Endothelial cell of hepatic sinusoid (primary cell): ENCODE measurements at regions not wholly inside any gene's neighbourhood (a gene's known extent, or its start where the extent isn't known, plus 50 kb on each side); places are given as distances from the start of the nearest gene placed in this dataset.

ENCODE experiments used
- in situ Hi-C: cut with HindIII; loops from 2 replicates; pipeline ENCODE4 v1.10.0; 2017; ENCODE audit warnings: low sequenced_read_pairs

- in situ Hi-C loops = no loop called here
Observed at GRCh38 chr10:78543031-78543748, 509.5 kb downstream of the RPS24 start.

GRCh38 chr10:78543749-78544362 lies 510.2 kb downstream of the RPS24 start:
- in situ Hi-C loops = no loop called here

- in situ Hi-C loops = no loop called here
Observed at GRCh38 chr10:78544423-78545090, 510.9 kb downstream of the RPS24 start.

DNA sequence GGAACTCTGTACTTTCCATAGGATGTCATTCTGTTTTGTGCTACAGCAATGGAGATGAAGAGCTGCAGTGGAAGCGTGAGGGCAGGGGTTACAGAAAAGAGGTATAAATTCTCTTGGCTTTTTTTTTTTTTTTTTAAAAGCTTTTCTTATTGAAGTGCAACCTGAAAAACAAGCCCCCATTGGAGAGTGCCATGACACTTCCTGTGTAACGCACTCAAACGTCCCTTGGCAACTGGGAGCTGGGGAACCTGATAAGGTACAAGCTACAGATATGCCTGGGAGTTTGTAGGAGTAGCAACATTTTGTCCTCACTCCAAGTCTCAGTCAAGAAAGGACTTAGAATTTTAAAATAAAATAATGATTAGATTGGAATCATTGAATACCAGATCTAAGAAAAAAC lies 512.1 kb downstream of the RPS24 start:
- in situ Hi-C loops = no loop called here

GRCh38 chr10:78547397-78547796 lies 513.7 kb downstream of the RPS24 start:
- in situ Hi-C loops = no loop called here

- in situ Hi-C loops = no loop called here
Observed at GRCh38 chr10:78547905-78548304, 514.2 kb downstream of the RPS24 start.

- in situ Hi-C loops = no loop called here
Observed at GRCh38 chr10:78548369-78548768, 514.7 kb downstream of the RPS24 start.

- in situ Hi-C loops = no loop called here
Observed at GRCh38 chr10:78549140-78549935, 515.7 kb downstream of the RPS24 start.

- in situ Hi-C loops = no loop called here
Observed at GRCh38 chr10:78550090-78550489, 516.4 kb downstream of the RPS24 start.

DNA sequence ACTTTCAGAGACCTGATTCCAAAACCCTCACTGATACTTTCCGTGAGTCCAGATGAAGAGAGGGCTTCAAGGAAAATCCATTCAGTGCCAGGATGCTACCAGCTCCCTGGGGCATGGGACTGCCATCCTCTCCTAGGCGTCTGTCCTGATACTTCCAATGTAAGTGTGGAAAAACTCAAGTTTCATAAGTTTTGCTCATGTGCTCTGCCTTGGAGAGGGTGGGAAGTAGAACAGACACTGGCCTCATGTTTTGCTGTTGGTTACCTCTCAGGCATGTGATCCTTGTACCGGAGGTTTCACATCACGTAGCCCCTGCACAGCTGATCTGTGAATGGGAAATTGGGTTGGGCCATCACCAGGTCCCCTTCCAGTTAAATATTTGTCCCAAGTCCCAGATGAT lies 517.1 kb downstream of the RPS24 start:
- in situ Hi-C loops = no loop called here

GRCh38 chr10:78551184-78552005 lies 517.4 kb upstream of the ZMIZ1 start:
- in situ Hi-C loops = no loop called here

- in situ Hi-C loops = no loop called here
Observed at GRCh38 chr10:78552261-78552811, 516.4 kb upstream of the ZMIZ1 start.

- in situ Hi-C loops = no loop called here
Observed at GRCh38 chr10:78553792-78554191, 515.0 kb upstream of the ZMIZ1 start.

- in situ Hi-C loops = no loop called here
Observed at GRCh38 chr10:78555128-78555527, 513.6 kb upstream of the ZMIZ1 start.

DNA sequence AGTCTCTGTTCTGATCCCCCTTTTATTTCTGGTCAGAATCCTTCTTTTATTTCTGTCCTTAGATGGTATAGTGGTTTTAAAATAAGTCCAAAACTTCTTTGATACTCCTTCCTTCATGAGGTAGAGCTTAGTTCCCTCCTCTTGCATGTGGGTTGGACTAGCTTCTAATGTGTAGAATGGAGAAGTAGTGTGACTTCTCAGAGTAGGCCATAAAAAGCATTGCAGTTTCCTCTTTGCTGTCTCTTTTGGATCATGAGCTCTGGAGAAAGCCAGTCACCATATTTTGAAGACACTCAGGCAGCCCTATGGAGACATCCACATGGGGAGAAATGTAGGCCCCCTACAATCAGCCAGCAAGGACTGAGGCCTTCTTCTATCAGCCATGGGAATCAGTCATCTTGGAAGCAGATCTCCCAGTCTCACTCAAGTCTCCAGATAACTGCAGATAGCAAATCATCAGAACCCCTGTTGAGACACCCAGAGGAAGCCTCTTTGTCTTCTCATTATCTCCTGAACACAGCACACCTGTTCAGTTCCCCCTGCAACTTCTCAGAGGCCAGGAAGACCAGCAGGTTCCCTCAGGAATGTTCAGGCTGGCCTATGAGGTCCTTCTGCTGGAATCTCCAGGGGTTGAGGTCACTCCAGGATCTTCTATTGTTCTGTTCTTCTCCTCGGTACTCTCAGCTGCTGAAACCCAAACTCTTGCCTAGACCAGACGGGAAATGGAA lies 511.9 kb upstream of the ZMIZ1 start:
- in situ Hi-C loops = no loop called here

DNA sequence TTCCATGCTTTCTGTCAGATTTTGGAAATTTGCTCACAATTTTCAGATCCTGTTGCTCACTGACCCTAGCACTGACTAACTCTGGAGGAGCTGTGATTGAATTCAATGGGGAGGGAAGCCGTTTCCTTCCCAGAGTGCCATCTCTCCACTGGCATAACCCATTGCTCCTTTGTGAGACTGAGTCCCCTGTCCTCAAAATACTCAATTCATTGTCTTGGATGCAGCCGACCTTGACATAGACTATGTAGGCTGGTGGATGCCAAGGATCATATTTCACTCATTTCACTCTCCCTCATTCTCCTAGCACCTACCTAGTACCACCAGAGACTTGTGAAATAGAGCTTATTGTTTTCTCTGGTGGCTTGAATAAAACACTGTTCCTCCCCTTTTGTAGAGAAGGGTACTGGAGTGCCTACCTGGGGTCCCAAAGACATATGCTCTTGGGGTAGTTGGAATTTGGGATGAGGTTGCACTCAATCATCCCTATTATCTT lies 511.3 kb upstream of the ZMIZ1 start:
- in situ Hi-C loops = no loop called here

GRCh38 chr10:78559661-78560340 lies 509.0 kb upstream of the ZMIZ1 start:
- in situ Hi-C loops = loop anchor here (5.0 kb wide), 1 partner anchor 82 kb away; no protein-coding TSS in a partner anchor

GRCh38 chr10:78560341-78560688 lies 508.5 kb upstream of the ZMIZ1 start:
- in situ Hi-C loops = loop anchor here (5.0 kb wide), 1 partner anchor 83 kb away; no protein-coding TSS in a partner anchor

GRCh38 chr10:78563314-78563713 lies 505.5 kb upstream of the ZMIZ1 start:
- in situ Hi-C loops = loop anchor here (5.0 kb wide), 1 partner anchor 86 kb away; no protein-coding TSS in a partner anchor
